HCT116 (cell line): ENCODE measurements at regions not wholly inside any gene's neighbourhood (a gene's known extent, or its start where the extent isn't known, plus 50 kb on each side); places are given as distances from the start of the nearest gene placed in this dataset.

Source experiments
- ATAC-seq: fragments of 200-7000 bp; cut with Tn5 transposase; 2 replicates; pipeline ENCODE4 v1.9.1; 2020; ENCODE audit warnings: mild to moderate bottlenecking, moderate library complexity
- BruUV-seq: library from RNA; stranded (reverse); fragments of 400-500 nt; replicated peaks from 2 replicates; lab custom pipeline; 2021; lab: Mats Ljungman, UMichigan
- CTCF ChIA-PET: fragments of 300-600 bp; sonication (Branson Sonifier 250); formaldehyde crosslinking; loops from one replicate; lab custom pipeline; 2021; ENCODE audit warnings: antibody characterized with exemption; lab: Charles Lee
- POLR2A ChIA-PET: fragments of 300-600, 350-600 bp; sonication (Branson Sonifier 250); formaldehyde crosslinking; loops from one replicate; lab custom pipeline; 2021; ENCODE audit warnings: antibody characterized with exemption; lab: Charles Lee
- RAD21 ChIA-PET, 2 experiments: fragments of 300-600 bp; sonication (Branson Sonifier 250); formaldehyde crosslinking; loops; one replicate each; lab custom pipeline; 2023; ENCODE audit warnings: low total read pairs in 2 of 2; ENCODE audit not compliant: uncharacterized antibody in 2 of 2, unreplicated experiment in 2 of 2, low non-redundant PET in 1 of 2; lab: Charles Lee
- DNase-seq: peaks from one replicate; pipeline ENCODE4 v3.0.0-alpha.2; 2010; ENCODE audit warnings: low read depth, low spot score
- H2AFZ ChIP-seq: fragments of 200-600 bp; shearing (Covaris generic), sonication (generic); 2 replicates; pipeline ENCODE4 v1.6.1; 2017; ENCODE audit warnings: low read depth, mixed run types, mixed read lengths, antibody characterized with exemption, low read length; ENCODE audit not compliant: poor library complexity, severe bottlenecking
- H3K27ac ChIP-seq: 2 replicates; pipeline ENCODE4 v1.5.1; 2012; ENCODE audit warnings: low read depth, low read length
- H3K27me3 ChIP-seq: fragments of 200-600 bp; sonication (generic); 2 replicates; pipeline ENCODE4 v1.6.1; 2016; ENCODE audit warnings: mixed run types, low read length, mixed read lengths; ENCODE audit not compliant: insufficient read depth
- H3K36me3 ChIP-seq, 2 experiments: fragments of 200-500 bp in 1 of 2; fragments of 200-600 bp in 1 of 2; sonication (Bioruptor generic) in 1 of 2; sonication (generic) in 1 of 2; 2 replicates each; pipeline versions ENCODE4 v1.5.1 to v1.6.1; 2014 to 2016; ENCODE audit warnings: low read length in 2 of 2, inconsistent platforms in 1 of 2, mixed read lengths in 1 of 2, mixed run types in 1 of 2; ENCODE audit not compliant: insufficient read depth in 2 of 2, control insufficient read depth in 1 of 2
- H3K4me1 ChIP-seq, 2 experiments: fragments of 200-600 bp in 1 of 2; sonication (generic) in 1 of 2; 2 replicates each; pipeline versions ENCODE4 v1.5.1 to v1.6.1; 2012 to 2017; ENCODE audit warnings: low read length in 2 of 2, inconsistent platforms in 1 of 2, mild to moderate bottlenecking in 1 of 2, mixed read lengths in 1 of 2, mixed run types in 1 of 2, moderate library complexity in 1 of 2; ENCODE audit not compliant: insufficient read depth in 2 of 2, control insufficient read depth in 1 of 2
- H3K4me2 ChIP-seq: fragments of 200-600 bp; sonication (generic); 2 replicates; pipeline ENCODE4 v1.6.1; 2017; ENCODE audit warnings: mixed run types, low read length, mixed read lengths
- H3K4me3 ChIP-seq, 2 experiments: fragments of 200-600 bp in 1 of 2; sonication (generic) in 1 of 2; replicated peaks in 1 of 2; 2 replicates each; pipeline ENCODE4 v1.5.1; 2011 to 2016; ENCODE audit warnings: low read length in 2 of 2, control low read depth in 1 of 2, low read depth in 1 of 2, mild to moderate bottlenecking in 1 of 2, mixed read lengths in 1 of 2, mixed run types in 1 of 2
- H3K79me2 ChIP-seq: fragments of 200-600 bp; sonication (generic); 2 replicates; pipeline ENCODE4 v1.6.1; 2017; ENCODE audit warnings: mild to moderate bottlenecking, mixed run types, low read length, moderate library complexity, mixed read lengths; ENCODE audit not compliant: insufficient read depth
- H3K9ac ChIP-seq: fragments of 200-600 bp; sonication (generic); 2 replicates; pipeline ENCODE4 v1.6.1; 2016; ENCODE audit warnings: low read length, mixed read lengths
- H3K9me2 ChIP-seq: fragments of 200-600 bp; sonication (generic), shearing (Covaris generic); 2 replicates; pipeline ENCODE4 v1.6.1; 2017; ENCODE audit warnings: mixed run types, mild to moderate bottlenecking, moderate library complexity; ENCODE audit not compliant: insufficient read depth
- H3K9me3 ChIP-seq, 2 experiments: fragments of 200-500 bp in 1 of 2; fragments of 200-600 bp in 1 of 2; sonication (Bioruptor generic) in 1 of 2; sonication (generic) in 1 of 2; 2 replicates each; pipeline ENCODE4 v1.6.1; 2014 to 2017; ENCODE audit warnings: low read length in 2 of 2, mixed read lengths in 2 of 2, inconsistent platforms in 1 of 2, low read depth in 1 of 2, mild to moderate bottlenecking in 1 of 2, mixed run types in 1 of 2, moderate library complexity in 1 of 2; ENCODE audit not compliant: control insufficient read depth in 1 of 2, insufficient read depth in 1 of 2
- H4K20me1 ChIP-seq: fragments of 200-600 bp; sonication (generic), shearing (Covaris generic); 2 replicates; pipeline ENCODE4 v1.6.1; 2017; ENCODE audit warnings: mixed run types, mild to moderate bottlenecking, moderate library complexity; ENCODE audit not compliant: insufficient read depth
- CBX3 ChIP-seq: IDR thresholded peaks from 2 replicates; pipeline ENCODE4 v1.6.1; 2012; ENCODE audit warnings: low read depth
- EGR1 ChIP-seq: IDR thresholded peaks from 2 replicates; pipeline ENCODE4 v1.6.1; 2012; ENCODE audit warnings: low read depth
- ELF1 ChIP-seq: IDR thresholded peaks from 2 replicates; pipeline ENCODE4 v1.6.1; 2012; ENCODE audit warnings: low read depth, borderline replicate concordance
- EZH2 ChIP-seq: fragments of 200-600 bp; sonication (generic); IDR thresholded peaks from 2 replicates; pipeline ENCODE4 v1.6.1; 2017; ENCODE audit warnings: antibody characterized with exemption, mixed run types
- EZH2phosphoT487 ChIP-seq: fragments of 200-600 bp; IDR thresholded peaks from 2 replicates; pipeline ENCODE4 v1.6.1; 2018; ENCODE audit warnings: antibody characterized with exemption, borderline replicate concordance
- JUND ChIP-seq: IDR thresholded peaks from 2 replicates; pipeline ENCODE4 v1.6.1; 2012
- POLR2AphosphoS5 ChIP-seq: IDR thresholded peaks from 2 replicates; pipeline ENCODE4 v1.6.1; 2011; ENCODE audit warnings: mild to moderate bottlenecking, low read depth, low read length, moderate library complexity
- SP1 ChIP-seq: IDR thresholded peaks from 2 replicates; pipeline ENCODE4 v1.6.1; 2012; ENCODE audit warnings: low read depth
- TCF7L2 ChIP-seq: IDR thresholded peaks from 2 replicates; pipeline ENCODE4 v1.7.0; 2011; ENCODE audit warnings: borderline replicate concordance, inconsistent platforms; ENCODE audit not compliant: insufficient read depth, insufficient read length; ENCODE audit errors: extremely low read depth
- ZFX ChIP-seq: fragments of 450-650 bp; IDR thresholded peaks from 2 replicates; pipeline ENCODE4 v1.6.1; 2017
- ZNF274 ChIP-seq: fragments of 200-500 bp; sonication (Bioruptor generic); IDR thresholded peaks from 2 replicates; pipeline ENCODE4 v1.6.1; 2014; ENCODE audit warnings: mild to moderate bottlenecking, low read depth, low read length, inconsistent platforms
- intact Hi-C: fragments of 100-400 bp; cut with micrococcal nuclease; formaldehyde crosslinking; loops from 2 replicates; pipeline ENCODE4 v1.10.0; 2022
- TF ChIP-seq, protein P1 (sequence below): IDR thresholded peaks from 2 replicates; pipeline ENCODE4 v1.6.1; 2012; ENCODE audit warnings: low read depth
- TF ChIP-seq, protein P2 (sequence below): IDR thresholded peaks from 2 replicates; pipeline ENCODE4 v1.6.1; 2012
- TF ChIP-seq, protein P3 (sequence below): IDR thresholded peaks from 2 replicates; pipeline ENCODE4 v1.6.1; 2011; ENCODE audit warnings: mild to moderate bottlenecking, low read length, moderate library complexity; ENCODE audit not compliant: insufficient replicate concordance; ENCODE audit errors: extremely low read depth

DNA sequence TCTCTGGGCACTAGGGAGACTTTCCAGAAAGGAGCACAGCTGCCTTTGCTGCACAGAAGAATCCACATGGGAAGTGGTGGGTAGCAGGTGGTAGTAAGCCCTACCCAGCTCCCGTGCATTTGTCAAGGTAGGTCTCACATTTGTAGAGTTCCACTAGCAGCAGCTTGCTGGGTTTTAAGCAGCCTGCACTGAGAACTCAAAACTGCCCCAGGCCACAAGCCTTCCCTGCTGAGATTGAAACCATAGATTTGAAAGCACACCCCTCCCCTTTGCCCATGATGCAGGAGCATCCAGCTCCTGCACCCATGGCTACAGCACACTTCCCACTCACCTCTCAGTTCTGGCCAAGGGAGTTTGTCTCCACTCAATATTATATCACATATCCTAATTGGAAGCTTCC lies 604.5 kb upstream of the STEAP1 start:
- ChIA-PET POLR2A (no interaction called here), RAD21 (no interaction called here), CTCF (no interaction called here)
- H2AFZ ChIP-seq, result no peak overlapping the region
- H3K4me2 ChIP-seq, result no peak overlapping the region
- no TSS peak for BruUV-seq
- H3K36me3 ChIP-seq, result no peaks in the 10 kb centered on the region
- H3K9me2 ChIP-seq, result no peaks in the 10 kb centered on the region
- TF ChIP-seq CBX3 (no peak), SP1 (no peak), EZH2phosphoT487 (no peak), EZH2 (no peak), JUND (no peak), ZNF274 (no peak), TCF7L2 (no peak), EGR1 (no peak), ELF1 (no peak), POLR2AphosphoS5 (no peak), ZFX (no peak)
- TF ChIP-seq, protein P1, sequence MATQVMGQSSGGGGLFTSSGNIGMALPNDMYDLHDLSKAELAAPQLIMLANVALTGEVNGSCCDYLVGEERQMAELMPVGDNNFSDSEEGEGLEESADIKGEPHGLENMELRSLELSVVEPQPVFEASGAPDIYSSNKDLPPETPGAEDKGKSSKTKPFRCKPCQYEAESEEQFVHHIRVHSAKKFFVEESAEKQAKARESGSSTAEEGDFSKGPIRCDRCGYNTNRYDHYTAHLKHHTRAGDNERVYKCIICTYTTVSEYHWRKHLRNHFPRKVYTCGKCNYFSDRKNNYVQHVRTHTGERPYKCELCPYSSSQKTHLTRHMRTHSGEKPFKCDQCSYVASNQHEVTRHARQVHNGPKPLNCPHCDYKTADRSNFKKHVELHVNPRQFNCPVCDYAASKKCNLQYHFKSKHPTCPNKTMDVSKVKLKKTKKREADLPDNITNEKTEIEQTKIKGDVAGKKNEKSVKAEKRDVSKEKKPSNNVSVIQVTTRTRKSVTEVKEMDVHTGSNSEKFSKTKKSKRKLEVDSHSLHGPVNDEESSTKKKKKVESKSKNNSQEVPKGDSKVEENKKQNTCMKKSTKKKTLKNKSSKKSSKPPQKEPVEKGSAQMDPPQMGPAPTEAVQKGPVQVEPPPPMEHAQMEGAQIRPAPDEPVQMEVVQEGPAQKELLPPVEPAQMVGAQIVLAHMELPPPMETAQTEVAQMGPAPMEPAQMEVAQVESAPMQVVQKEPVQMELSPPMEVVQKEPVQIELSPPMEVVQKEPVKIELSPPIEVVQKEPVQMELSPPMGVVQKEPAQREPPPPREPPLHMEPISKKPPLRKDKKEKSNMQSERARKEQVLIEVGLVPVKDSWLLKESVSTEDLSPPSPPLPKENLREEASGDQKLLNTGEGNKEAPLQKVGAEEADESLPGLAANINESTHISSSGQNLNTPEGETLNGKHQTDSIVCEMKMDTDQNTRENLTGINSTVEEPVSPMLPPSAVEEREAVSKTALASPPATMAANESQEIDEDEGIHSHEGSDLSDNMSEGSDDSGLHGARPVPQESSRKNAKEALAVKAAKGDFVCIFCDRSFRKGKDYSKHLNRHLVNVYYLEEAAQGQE, result no peak
- TF ChIP-seq, protein P2, sequence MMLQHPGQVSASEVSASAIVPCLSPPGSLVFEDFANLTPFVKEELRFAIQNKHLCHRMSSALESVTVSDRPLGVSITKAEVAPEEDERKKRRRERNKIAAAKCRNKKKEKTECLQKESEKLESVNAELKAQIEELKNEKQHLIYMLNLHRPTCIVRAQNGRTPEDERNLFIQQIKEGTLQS, result no peak
- TF ChIP-seq, protein P3, sequence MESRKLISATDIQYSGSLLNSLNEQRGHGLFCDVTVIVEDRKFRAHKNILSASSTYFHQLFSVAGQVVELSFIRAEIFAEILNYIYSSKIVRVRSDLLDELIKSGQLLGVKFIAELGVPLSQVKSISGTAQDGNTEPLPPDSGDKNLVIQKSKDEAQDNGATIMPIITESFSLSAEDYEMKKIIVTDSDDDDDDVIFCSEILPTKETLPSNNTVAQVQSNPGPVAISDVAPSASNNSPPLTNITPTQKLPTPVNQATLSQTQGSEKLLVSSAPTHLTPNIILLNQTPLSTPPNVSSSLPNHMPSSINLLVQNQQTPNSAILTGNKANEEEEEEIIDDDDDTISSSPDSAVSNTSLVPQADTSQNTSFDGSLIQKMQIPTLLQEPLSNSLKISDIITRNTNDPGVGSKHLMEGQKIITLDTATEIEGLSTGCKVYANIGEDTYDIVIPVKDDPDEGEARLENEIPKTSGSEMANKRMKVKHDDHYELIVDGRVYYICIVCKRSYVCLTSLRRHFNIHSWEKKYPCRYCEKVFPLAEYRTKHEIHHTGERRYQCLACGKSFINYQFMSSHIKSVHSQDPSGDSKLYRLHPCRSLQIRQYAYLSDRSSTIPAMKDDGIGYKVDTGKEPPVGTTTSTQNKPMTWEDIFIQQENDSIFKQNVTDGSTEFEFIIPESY, result no peak
- H3K4me1 ChIP-seq, result no peaks in the 10 kb centered on the region
- ATAC-seq (no peak), DNase-seq (no peak)
- intact Hi-C loops, result no loop called here
- no peaks in the 10 kb centered on the region for H3K27me3 ChIP-seq
- H3K27ac ChIP-seq, result no peak overlapping the region
- no peak overlapping the region for H3K9ac ChIP-seq
- no peaks in the 10 kb centered on the region for H3K9me3 ChIP-seq
- no peaks in the 10 kb centered on the region for H3K79me2 ChIP-seq
- H3K4me3 ChIP-seq, result no peak overlapping the region
- no peaks in the 10 kb centered on the region for H4K20me1 ChIP-seq
